ENCODE measurements at regions not wholly inside any gene's neighbourhood (a gene's known extent, or its start where the extent isn't known, plus 50 kb on each side); places are given as distances from the start of the nearest gene placed in this dataset.

DNA sequence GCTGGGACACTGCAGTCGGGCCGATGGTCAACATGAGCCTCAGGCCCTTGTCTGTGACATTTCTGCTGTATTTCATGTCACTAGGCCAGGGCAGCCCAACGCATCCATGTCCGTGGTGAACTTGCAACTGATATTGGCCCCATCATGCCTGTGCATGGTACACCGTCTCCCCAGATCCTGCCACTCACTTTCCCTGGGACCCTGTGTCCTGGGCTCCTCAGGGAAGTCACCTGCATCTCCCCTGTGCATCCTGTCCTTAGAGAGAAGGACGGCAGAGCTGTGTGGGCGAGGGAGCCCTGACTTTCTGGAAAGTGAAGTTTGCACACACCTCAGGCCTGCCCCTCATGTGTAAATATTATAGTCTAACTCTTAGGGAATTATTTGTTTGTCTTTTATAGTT, 123.3 kb downstream of the ACKR3 start:
- DNase-seq = no peak

DNA sequence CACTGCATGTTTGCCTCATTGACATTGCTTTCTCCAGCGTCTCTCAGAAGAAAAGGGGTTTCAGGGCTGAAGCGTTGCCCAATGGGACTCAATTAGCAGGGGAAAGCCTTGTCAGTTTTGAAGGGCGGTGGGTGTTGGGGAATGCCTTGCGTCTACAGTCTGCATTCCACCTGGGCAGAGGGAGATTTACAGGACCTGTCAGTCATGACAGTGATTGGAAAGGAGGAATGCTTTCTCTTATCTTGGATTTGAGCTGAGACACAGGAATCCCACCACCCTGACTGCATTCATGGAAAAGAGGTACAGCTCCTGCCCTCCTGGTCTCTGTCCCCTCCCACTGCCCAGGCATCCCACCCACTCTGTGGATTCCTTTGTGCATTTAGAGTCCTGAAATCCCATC, 123.9 kb downstream of the ACKR3 start:
- DNase-seq = no peak

DNA sequence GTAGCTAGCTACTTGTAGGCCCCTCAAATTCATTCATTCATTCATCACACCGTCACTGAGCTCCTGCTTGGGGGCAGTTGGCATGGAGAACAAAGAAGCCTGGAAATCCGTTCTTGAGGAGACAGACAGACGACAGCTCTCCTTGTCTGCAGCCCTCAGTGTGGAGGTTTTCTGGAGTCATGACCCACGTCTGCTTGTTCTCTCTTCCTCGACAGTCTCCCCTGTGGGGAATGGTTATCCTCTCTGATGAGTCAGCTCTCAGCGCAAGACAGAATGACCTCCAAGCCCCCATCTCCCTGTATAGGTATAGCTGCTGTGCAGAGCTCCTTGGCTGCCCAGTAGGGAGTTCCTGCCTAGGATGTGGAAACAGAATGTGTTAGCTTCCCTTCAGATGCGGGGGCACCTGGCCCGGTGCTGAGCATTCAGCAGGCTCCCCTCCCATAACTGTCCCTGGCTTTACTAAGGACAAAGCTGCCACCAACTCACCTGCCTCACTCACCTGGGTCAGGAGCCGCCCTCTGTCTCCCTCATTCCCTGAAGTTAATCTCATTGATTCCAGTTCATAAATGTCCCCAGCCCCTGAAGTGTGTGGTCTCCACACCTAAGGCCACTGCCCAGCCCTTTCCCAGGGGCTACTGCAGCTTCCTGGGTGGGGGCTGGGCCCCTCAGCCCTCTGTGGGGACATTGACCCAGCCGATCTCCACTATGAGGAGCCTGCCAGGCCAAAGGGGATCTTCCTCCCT, 124.7 kb downstream of the ACKR3 start:
- no peak for DNase-seq

DNA sequence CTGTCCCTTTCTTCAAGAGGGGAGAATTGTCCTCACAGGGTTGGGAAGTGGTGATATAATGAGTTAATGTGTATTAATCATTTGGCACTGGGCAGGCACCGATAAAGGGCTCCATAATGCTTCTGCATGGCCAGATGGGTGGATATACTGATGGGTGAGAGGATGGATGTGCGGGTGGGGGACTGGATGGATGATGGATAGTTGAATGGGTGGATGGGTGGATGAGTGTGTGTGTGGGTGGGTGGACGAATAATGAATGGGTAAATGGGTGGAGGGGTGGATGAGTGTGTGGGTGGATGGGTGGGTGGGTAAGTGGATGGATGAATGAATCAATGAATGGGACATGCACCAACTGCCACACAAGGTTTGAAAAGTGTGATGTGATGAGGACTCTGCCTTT, 127.2 kb downstream of the ACKR3 start:
- DNase-seq = no peak

DNA sequence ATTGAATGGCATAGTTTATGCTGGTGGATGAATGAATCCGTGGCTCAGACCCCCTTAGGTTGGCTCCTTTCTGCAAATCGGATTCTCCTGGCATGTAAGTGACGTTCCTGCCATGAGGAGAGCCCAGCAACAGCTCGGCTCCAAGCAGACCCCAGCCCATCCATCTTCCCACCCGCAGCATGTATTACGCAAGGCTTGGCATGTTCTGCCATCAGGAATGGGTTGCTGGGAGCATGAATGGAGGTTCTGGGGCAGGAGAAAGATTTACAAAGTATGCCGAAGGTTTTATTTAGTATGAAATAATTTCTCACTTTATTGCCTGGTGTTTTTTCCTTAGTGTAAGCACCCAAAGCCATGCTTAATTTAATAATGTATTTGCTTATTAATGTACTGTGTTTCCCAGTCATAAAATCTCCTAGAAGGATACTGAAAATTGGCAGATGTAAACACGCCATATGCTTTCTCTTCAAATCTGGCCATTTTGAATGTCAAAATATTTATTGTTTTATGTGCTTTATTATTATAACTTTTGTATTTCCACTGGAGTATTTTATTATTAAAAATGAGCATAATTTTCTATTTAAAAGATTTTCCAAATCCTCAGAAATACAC, 128.5 kb downstream of the ACKR3 start:
- DNase-seq = no peak

DNA sequence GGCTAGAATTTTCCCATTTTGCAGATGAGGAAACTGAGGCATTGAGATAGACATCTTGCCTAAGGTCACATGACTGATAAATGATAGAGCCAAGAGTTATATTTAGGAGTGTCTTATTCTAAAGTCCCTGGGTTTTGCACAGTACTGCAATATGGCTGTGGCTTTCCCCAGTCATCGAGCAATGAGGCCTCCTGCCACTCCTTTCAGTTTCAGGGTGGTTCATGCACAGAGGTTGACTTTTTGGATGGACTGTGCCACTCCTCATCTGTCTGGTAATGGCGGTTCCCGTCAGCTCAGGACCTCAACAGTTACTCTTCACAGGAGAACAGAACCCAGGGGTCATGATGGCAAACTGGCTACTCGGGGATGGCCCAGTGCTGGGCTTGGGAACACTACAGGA, 131.1 kb downstream of the ACKR3 start:
- no peak for DNase-seq

DNA sequence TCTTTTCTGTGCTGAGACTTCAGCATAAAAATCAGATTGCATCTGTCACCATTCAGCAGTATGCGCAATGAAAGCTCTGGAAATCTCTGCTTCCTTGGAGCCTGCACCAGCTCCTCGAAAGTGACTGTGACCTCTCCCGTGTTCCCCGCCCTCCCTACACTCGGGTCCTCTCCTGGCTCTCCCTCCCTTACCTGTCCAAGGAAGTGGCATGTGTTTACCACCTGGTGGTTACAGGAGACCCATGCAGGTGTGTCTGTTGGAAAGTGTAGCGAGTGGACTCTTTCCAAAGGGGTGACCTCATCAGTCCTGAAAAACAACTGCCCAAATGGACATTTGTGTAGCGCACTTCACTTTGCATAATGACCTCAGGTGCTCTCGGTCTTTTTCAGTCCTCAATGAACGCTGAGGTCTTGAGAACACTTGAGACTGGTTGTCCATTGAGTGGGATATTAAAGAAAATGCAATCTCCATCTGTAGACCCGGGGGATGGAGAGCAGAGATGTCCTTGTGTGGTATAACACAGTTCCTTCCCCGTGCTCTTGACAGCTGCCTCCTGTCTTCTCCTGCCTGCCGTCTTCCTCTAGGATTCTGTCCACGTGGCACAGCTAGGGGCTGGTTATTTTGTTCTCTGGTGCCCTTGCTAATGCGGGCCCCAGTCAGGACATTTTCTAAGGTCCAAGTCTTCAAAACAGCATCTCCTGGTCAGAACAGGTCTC, 133.2 kb downstream of the ACKR3 start:
- no peak for DNase-seq

DNA sequence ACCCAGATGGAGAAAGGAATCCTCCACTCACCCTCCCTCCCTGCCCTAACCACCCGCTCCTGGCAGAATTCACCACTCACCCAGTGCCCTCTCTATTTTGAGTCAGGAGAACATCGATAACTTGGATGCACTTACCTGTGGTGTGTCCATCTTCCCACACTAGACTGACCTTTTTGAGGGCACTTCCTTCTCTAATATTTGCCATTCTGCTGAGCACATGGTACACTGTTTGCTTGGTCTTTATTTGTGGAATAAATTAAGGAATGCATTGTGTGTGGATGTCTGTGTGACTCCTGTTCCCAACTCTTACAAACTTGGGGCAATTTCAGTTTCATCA, 133.7 kb downstream of the ACKR3 start:
- no peak for DNase-seq

DNA sequence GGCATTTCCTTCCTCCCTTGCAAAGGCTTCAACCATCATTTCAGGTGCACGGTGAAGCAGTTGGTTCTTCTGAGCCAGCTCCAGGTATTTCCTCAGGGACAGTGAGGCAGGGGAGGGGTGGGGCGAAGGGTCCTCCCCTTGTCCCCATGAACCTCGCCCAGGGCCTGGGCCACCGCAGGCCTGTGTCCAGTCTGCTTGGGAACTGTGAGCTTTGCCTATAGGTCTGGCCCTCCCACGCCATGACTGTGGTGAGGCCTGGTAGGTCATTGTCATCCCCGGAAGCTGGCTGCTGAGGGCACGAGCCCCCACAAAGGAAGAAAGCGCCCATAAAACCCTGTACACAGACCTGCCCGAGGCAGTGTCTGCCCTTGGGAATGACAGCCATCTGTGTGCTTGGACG, 134.3 kb downstream of the ACKR3 start:
- no peak for DNase-seq

DNA sequence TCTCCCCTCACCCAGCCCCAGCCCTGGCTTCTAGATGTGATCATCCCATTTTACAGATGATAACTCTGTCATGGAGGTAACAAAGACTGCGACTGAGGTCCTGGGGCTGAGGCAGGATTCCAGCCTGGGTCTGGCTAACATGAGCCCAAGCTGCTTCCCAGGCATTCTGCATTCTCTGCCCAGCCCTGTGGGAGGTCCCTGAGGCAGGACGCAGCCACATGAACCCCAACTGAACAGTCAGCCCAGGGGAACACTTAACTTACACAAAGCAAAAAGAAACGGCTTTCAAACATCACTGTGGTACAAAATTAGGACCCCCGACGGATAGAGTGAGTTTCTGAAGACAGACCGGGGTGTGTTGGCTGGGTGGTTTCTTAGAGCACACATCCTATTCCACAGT, 135.3 kb downstream of the ACKR3 start:
- DNase-seq = no peak

DNA sequence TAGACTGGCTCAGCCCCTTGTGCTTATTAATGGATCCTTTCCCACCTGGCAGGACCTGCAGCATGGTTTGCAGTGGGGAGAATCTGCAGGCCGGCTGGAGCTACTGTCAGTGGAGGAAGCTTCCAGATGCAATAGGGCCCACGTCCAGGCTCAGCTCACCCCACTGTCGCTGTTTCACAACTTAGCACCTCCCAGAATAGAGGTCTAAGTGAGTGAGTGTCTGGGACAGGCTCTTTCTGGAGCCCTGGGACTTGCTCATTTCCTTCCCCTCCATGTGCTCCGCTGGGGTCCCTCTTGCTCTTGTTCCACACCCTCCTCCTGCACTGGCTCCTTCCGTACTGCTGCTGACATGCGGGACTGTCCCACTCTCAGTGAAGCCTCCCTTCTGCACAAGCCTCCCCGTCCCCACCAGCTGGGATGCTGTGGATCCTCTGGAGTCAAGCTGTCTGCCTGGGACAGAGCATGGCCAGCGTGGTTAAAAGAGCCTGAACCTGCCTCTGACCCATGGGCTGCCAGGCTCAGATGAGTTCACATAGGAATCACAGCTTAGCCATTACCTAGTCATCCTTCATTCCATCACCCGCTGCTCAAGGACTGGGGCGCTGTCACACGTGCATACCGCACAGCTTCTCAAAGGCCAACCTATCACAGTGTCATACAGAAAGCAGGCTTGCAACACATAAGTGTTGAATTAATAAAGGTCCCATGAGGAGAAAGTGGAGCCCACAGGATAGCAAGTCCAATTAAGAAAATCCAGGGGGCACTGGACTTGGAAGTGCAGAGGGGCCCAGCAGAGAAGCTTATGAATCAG, 135.9 kb downstream of the ACKR3 start:
- no peak for DNase-seq

DNA sequence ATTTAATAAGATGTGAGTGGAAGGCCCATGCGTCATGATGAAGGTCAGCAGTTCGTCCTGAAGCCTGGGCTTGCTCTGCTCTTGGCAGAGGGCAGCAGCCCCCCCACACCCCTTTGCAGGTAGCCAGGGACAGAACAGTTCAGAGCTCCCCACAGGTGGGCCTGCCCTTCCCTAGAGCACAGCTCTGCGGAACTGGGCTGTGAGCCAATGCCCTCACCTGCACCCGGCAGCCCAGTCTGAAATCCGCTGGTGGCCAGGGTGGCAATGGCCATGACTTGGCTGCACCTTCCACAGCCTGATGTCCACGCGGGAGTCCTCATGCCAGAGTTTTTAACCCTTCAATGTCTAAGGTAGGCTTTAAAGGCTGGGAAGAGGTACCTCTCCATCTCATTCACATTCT, 136.7 kb downstream of the ACKR3 start:
- DNase-seq = no peak

DNA sequence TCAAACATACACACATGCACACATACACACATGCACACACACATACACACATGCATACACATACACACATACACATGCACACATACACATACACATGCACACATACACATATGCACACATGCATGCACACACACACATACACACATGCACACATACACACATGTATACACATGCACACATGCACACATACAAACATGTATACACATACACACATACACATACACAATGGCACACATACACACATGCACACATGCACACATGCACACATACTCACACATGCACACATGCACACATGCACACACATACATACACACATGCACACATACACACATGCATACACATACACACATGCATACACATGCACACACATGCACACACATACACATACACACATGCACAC, 137.2 kb downstream of the ACKR3 start:
- no peak for DNase-seq

DNA sequence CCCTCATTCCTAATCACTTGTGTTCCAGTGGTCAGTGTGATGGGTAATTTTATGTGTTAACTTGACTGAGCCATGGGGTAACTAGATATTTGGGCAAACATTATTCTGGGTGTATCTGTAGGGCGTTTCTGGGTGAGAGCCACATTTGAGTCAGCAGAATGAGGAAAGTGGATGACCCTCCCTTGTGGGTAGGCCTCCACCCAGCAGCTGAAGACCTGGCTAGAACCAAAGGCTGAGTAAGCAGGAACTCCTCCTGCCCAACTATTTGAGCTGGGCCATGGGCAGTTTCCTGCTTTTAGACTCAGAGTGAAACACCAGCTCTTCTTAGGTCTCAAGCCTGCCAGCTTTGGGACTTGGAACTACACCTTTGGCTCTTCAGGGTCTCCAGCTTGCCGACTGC, 141.8 kb downstream of the ACKR3 start:
- DNase-seq = no peak

DNA sequence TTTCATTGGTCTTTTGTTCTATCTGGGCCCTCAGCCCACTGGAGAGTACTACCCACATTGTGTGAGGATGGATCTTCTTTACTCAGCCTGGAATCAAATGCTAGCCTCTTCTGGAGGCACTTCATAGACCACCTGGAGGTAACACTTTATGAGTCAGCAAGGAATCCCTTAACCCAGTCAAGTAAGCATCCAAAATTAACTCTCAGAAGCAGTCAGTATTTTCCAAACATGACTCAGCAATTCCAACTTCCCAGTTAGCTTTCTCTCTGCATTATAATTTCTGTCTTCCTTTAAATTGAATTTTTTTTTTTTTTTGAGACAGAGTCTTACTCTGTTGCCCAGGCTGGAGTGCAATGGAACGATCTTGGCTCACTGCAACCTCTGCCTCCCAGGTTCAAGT, 142.7 kb downstream of the ACKR3 start:
- no peak for DNase-seq

DNA sequence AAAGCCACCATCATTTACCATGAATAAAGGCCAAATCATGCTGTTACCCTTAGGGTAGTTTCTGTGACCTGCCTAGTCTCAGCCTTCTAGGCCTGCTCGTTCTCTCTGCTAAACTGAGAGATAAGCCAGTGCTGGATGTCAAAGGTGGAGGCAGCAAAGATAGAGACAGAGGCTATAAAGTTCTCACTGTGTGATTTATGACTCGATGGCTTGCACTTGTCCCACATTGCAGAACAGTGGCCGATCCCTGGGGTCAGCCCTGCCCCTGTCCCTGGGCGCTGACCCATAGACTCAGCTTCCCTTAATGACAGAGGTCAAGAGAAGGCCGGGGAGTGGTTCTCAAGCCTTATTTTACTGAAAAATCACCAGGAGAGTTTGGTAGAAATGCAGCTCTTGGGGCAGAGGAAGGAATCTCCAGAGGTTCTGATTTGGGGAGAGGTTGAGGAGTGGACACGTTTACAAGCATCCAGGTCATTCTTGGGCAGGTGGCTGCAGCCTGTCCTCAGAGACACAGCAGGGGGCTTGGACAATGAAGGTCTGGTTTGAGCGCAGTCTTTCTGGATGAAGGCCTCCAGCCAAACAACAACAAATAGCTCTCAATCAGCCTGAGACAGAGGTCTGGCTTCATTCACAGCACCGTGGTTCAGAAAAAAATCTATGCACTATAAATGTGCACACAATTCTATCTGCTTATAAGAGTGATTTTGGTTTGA, 143.5 kb downstream of the ACKR3 start:
- DNase-seq = no peak

DNA sequence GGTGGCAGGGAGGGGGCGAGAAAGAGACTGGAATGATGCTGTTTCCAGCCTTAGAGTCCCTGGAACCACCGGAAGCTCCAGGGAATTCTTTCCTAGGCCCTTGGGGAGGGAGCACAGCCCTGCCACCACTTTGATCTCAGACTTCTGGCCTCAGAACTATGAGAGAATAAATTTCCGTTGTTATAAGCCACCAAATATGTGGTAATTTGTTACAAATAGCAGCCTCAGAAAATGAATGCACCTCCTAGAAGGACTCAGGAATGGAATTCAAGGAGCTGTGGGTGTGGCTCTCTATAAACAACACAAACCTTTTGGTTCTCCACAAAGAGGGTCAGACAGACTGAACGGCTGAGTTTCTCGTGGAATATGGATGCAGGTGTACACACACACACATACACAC, 144.5 kb downstream of the ACKR3 start:
- DNase-seq = no peak

DNA sequence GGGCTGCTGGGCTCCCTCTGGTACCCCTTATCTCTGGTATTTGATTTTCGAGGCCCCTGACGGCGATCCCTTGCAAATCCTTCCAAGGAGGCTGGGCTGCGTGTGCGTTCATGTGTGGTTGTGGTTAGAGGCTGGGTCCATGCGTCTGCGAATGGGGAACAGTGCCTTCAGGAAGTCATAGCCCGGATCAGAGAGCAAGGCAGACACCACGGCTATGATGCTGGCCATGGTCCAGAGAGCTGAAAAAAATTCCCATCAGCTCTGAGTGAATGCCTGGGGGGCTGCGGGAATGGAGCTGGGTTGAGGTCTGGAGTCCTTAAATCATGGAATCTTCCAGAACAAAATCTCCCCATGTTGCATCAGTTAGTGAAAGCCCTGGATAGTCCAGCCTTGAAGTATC, 145.5 kb downstream of the ACKR3 start:
- DNase-seq = no peak

DNA sequence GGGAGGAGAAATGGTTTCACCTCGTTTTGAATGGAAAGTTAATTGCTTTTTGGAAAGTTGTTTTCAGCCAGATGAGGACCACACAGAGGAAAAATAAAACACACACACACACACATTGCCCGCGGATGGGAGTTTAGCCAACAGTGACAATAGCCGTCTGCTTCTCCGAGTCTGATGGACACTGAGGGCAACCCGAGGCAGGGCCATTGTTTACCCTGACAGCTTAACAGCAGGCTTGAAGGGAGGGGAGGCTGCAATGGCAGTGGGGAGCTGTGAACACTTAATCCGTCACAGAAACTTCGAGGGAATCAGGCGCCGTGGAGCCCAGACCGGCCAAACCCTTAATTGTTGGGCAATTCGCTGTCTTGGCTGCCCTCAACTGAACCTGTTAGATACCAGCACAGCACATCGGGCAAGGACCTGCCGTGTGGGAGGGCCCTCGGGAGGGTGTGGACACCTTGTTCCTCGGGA, 145.9 kb downstream of the ACKR3 start:
- no peak for DNase-seq

DNA sequence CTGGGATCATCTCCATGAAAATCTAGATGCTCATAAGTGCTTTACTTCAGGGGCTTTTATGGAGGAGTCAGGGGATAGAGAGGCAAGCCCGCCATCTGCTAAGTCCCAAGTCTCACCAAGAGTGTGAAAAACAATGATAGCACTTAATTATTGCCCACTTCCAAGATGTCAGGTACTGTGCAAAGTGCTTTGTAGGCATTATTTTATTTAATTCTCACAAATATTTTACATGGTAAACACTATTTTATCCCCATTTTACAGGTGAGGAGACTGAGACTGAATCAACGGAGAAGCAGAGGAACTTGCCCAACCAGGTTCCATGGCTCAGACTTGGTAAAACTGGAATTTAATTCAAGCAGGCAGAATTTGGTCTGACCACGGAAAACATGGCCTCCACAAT, 147.5 kb downstream of the ACKR3 start:
- DNase-seq = no peak

DNA sequence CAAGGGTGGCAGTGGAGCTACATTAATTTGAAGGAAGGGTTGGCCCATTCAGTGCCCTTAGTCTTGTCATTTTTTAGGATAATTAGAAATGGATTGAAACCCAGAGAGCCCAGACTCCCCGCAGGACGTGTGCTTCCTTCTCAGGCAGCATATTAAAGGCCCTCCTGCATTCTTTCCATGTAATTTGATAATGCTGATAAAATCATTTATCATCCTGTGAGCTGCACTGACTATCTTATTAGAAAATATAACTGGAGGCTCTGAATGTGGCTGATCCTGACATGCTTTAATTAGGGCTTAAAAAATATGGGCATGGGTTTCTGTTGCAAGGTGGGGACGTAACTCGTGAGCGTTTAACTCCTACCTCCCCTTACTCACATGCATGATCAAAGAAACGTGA, 148.1 kb downstream of the ACKR3 start:
- no peak for DNase-seq

DNA sequence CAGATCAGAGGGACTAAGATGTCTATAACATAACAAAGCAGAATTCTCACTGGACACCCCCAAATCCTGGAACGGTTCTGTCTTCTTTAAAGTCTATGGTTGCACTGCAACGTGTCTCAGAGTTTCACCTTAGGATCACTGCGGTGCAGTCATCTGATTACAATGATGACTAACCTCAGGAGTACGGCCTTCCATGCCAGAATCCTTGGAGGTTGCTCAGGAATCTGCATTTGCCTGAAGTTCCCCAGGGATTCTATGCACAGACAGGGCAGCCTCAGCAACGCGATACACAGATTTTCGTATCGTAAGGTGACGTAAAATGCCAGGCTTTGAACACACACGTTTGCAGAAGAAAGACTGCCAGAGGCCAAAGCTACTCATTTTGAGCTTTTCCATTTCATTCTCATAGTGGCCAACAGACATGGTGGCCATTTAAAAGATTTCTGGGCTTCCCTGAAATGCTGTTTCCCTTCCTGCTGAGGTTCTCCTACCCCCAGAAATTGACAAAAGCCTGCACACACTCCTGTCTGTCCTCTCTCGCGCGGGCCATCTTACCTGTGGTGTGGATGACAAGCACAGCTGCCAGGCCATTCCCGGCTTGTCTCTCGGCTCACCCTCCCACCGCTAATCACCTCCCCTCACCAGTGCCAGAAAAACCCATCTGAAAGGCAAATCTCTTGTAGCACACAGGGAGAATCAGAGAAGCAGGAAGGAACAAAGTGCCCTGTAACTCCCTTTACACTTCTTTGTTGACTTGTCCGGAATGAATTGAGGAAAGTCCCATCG, 148.8 kb downstream of the ACKR3 start:
- no peak for DNase-seq
